ENCODE measurements at regions not wholly inside any gene's neighbourhood (a gene's known extent, or its start where the extent isn't known, plus 50 kb on each side); places are given as distances from the start of the nearest gene placed in this dataset.

GRCh38 chr1:87867626-87868025 lies 538.9 kb downstream of the LMO4 start:
- TF ChIP-seq, protein P1, sequence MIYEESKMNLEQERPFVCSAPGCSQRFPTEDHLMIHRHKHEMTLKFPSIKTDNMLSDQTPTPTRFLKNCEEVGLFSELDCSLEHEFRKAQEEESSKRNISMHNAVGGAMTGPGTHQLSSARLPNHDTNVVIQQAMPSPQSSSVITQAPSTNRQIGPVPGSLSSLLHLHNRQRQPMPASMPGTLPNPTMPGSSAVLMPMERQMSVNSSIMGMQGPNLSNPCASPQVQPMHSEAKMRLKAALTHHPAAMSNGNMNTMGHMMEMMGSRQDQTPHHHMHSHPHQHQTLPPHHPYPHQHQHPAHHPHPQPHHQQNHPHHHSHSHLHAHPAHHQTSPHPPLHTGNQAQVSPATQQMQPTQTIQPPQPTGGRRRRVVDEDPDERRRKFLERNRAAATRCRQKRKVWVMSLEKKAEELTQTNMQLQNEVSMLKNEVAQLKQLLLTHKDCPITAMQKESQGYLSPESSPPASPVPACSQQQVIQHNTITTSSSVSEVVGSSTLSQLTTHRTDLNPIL (CRISPR knock-in tag; IDR thresholded peaks at IDR 0.05; ENCODE audit: low read depth): no peak
- no peak for TF ChIP-seq GLIS3 (CRISPR knock-in tag; IDR thresholded peaks at IDR 0.05)
- no peak for TF ChIP-seq ZFP3 (CRISPR knock-in tag; IDR thresholded peaks at IDR 0.05)
- TF ChIP-seq ZFP30 (CRISPR knock-in tag; IDR thresholded peaks at IDR 0.05): no peak
- TF ChIP-seq PPARA (CRISPR knock-in tag; IDR thresholded peaks at IDR 0.05; ENCODE audit: borderline replicate concordance): no peak
- TF ChIP-seq TCF4 (CRISPR knock-in tag; IDR thresholded peaks at IDR 0.05; ENCODE audit: borderline replicate concordance): no peak
- no peak for TF ChIP-seq RARB (CRISPR knock-in tag; IDR thresholded peaks at IDR 0.05)
- TF ChIP-seq, protein P2, sequence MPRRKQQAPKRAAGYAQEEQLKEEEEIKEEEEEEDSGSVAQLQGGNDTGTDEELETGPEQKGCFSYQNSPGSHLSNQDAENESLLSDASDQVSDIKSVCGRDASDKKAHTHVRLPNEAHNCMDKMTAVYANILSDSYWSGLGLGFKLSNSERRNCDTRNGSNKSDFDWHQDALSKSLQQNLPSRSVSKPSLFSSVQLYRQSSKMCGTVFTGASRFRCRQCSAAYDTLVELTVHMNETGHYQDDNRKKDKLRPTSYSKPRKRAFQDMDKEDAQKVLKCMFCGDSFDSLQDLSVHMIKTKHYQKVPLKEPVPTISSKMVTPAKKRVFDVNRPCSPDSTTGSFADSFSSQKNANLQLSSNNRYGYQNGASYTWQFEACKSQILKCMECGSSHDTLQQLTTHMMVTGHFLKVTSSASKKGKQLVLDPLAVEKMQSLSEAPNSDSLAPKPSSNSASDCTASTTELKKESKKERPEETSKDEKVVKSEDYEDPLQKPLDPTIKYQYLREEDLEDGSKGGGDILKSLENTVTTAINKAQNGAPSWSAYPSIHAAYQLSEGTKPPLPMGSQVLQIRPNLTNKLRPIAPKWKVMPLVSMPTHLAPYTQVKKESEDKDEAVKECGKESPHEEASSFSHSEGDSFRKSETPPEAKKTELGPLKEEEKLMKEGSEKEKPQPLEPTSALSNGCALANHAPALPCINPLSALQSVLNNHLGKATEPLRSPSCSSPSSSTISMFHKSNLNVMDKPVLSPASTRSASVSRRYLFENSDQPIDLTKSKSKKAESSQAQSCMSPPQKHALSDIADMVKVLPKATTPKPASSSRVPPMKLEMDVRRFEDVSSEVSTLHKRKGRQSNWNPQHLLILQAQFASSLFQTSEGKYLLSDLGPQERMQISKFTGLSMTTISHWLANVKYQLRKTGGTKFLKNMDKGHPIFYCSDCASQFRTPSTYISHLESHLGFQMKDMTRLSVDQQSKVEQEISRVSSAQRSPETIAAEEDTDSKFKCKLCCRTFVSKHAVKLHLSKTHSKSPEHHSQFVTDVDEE (CRISPR knock-in tag; IDR thresholded peaks at IDR 0.05): no peak
- no peak for TF ChIP-seq OSR1 (CRISPR knock-in tag; IDR thresholded peaks at IDR 0.05)
- TF ChIP-seq CSRNP3 (CRISPR knock-in tag; IDR thresholded peaks at IDR 0.05): no peak
- TF ChIP-seq ARNTL (CRISPR knock-in tag; IDR thresholded peaks at IDR 0.05; ENCODE audit: borderline replicate concordance, low read depth): no peak
- no peak for TF ChIP-seq ZNF70 (CRISPR knock-in tag; IDR thresholded peaks at IDR 0.05)
- no peak for TF ChIP-seq ZNF565 (CRISPR knock-in tag; conservative IDR thresholded peaks at IDR 0.05; ENCODE audit: low read depth)
- no peak for TF ChIP-seq CSDC2 (CRISPR knock-in tag; IDR thresholded peaks at IDR 0.05)
